NCI-H2171 treated with DMSO at 0.1 percent for 48 hours (cell line): ENCODE measurements at regions not wholly inside any gene's neighbourhood (a gene's known extent, or its start where the extent isn't known, plus 50 kb on each side); places are given as distances from the start of the nearest gene placed in this dataset.
"Not testable (repeated sequence)": the region's sequence is repeated elsewhere in the genome, so short reads cannot be mapped to it uniquely, and the experiment has no call there.

Experiments used
- DNase-seq: peaks from one replicate; lab custom pipeline; 2025; lab: John Stamatoyannopoulos, UW

- no peak for DNase-seq
Measured at GRCh38 chr3:4071481-4072184, 231.5 kb upstream of the SETMAR start.

GRCh38 chr3:4077278-4077677 is 225.9 kb upstream of the SETMAR start:
- DNase-seq = not testable (repeated sequence)

- DNase-seq = peak; percentile 52
Measured at GRCh38 chr3:4077950-4078349, 225.2 kb upstream of the SETMAR start.

- DNase-seq = no peak
Measured at GRCh38 chr3:4078903-4079302, 224.3 kb upstream of the SETMAR start.

GRCh38 chr3:4079339-4080195 is 223.6 kb upstream of the SETMAR start:
- no peak for DNase-seq

- DNase-seq = peak; percentile 28
Measured at GRCh38 chr3:4083225-4084015, 219.7 kb upstream of the SETMAR start.

GRCh38 chr3:4084271-4084670 is 218.9 kb upstream of the SETMAR start:
- no peak for DNase-seq

GRCh38 chr3:4086662-4087061 is 216.5 kb upstream of the SETMAR start:
- DNase-seq = not testable (repeated sequence)

GRCh38 chr3:4091786-4092185 is 211.4 kb upstream of the SETMAR start:
- no peak for DNase-seq

DNA sequence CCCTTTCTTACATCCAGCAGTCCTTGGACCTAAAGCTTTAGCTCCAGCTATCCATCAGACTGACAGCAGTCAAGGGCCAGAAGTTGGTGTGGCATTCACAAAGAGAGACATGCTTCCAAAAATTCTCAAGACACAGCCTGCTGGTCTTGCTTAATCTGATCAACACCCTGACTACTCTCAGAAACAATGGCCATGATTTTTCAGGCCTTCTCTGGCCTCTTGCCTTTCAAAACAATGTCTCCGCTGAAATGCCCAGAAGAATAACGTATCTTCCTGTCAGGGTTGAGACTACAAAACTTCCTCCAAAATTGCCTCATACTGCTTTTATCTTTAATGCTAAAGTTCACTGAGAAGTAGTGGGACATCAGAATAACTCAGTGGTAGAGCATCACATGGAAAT is 205.4 kb upstream of the SETMAR start:
- DNase-seq = no peak

- no peak for DNase-seq
Measured at GRCh38 chr3:4099607-4100006, 203.6 kb upstream of the SETMAR start.

- no peak for DNase-seq
Measured at GRCh38 chr3:4107430-4107829, 195.7 kb upstream of the SETMAR start.

- no peak for DNase-seq
Measured at GRCh38 chr3:4113811-4114522, 189.2 kb upstream of the SETMAR start.

DNA sequence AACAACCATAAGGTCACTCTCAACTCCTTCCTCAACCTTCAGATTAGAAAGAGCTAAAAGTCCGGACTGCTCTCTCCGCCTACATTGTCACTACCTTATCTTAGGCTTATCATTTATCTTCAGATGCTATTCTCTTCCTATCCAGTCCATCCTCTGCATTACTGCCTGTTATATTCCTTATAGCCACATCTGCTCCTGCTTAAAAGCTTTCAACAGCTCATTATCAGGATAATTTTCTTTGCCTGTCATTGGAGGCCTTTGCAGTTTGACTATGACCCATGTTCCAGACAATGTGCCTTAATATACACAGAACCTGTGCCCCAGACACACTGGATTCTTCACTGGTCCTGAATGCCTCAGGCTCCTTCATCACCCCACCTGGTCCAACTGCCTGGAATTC is 184.1 kb upstream of the SETMAR start:
- DNase-seq = no peak

- no peak for DNase-seq
Measured at GRCh38 chr3:4125576-4125975, 177.6 kb upstream of the SETMAR start.

DNA sequence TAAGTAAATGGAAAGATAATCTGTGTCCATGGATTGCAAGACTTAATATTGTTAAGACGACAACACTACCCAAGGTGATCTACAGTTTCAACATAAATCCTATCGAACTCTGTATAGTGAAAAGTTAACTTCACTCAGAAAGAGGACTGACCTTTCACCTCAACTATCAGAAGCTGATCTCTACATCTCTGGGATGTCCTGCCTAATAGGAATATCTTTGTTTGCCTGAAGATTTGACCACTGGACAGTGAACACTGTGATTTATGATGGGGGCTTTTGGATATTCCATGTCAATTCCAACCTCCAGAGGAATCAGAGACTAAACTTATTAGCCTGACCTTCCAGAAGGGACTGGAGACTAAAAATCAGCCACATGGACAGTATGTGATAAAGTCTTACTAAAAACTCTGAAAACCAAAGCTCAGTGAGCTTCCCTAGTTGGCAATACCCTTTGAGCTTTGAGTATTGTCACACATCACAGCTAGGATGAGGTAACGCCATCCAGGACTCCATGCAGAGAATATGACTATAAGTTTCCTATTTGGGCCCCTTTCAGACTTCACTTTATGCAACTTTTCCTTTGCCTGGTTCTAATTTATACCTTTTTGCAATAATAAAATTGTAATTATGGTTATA is 164.9 kb upstream of the SETMAR start:
- no peak for DNase-seq

DNA sequence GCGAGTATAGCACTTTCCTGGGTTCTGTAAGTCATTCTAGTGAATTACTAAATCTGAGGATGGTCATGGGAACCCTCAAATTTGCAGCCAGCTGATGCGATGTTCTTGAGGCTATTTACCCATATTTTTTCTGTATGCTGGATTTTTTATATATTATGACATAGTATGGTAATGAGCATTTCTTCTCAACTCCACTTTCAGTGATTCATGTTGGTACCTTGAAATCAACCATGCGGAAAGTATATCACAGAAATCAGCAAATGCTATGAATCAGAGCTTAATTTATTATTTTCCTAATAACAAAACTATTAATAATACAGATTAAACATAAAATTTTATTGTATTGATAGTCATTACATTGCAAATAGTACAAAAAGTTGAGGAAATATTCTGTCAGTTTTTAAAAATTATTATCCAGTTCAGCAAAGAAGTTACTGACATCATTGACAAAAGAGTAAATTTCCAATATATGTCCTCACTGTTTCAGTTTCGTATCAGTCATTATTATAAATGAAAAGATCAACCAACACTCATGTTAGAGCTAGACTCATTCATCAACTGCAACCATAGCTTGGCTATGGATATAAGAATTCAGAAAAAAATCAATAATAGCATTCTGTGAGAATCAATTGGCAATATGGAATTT is 164.3 kb upstream of the SETMAR start:
- no peak for DNase-seq

DNA sequence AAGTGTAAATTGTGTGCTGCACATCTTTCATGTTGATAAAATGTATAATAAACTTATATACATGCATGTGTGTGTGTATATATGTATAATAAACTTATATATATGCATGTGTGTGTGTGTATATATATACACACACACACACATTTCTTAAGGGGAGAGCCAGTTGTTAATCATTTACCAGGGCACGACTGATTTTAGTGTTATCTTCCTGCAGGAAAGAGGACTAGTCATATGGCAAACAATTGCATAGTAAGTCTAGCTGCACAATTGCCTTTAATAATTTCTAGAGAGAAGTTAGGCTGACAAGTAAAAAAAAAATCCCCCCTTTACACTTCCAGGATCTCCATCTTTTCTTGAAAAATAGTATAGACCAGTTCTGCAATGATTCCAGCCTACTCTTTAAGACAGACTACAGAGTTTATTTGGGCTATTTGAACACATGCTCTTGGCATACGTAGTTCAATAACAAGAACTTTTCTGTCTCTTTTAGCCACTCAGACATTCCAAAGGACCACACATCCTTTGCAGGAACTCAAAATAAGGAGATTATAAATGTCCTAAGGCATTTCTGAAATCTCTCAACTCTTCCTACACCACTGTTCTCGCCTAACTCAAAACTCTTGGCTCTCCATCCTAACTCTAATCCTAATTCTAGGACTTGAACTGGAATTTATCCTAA is 163.6 kb upstream of the SETMAR start:
- DNase-seq = no peak

GRCh38 chr3:4140921-4141320 is 162.2 kb upstream of the SETMAR start:
- no peak for DNase-seq

DNA sequence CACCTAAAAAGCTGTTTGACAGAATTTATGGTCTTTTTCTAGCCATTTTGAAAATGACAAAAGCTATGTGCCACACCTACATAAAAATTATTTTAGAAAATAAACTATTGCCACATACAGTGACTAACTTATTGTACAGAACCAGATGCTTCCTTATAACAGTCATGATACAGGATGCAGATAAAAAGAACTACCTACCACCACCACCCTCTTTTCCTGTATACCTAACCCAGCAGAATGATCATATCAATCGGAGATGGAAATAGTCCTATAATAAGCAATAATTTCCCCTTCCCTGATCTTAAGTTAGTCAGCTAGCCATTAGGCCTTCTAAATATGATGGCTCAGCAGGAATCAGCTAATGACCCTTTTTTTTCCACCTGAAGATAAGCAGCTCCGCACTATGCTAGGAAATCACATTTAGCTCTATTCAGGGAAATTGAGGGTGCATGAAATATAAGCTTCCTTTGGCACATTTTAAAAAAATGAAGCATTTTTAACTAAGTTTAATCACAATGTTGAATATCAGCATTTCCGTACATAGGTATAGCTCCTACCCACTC is 155.5 kb upstream of the SETMAR start:
- DNase-seq = no peak
